BE2C (cell line): ENCODE measurements at regions not wholly inside any gene's neighbourhood (a gene's known extent, or its start where the extent isn't known, plus 50 kb on each side); places are given as distances from the start of the nearest gene placed in this dataset.

Experiments
- DNase-seq: peaks from one replicate; pipeline ENCODE4 v3.0.0-alpha.2; 2020
- H3K27me3 ChIP-seq: fragments of 250-450 bp; sonication (Bioruptor Pico); 2 replicates; pipeline ENCODE4 v1.5.1; 2020; ENCODE audit warnings: mild to moderate bottlenecking
- H3K36me3 ChIP-seq: fragments of 250-450 bp; sonication (Bioruptor Pico); 2 replicates; pipeline ENCODE4 v1.5.1; 2020; ENCODE audit warnings: mild to moderate bottlenecking
- H3K4me1 ChIP-seq: fragments of 250-450 bp; sonication (Bioruptor Pico); 2 replicates; pipeline ENCODE4 v1.5.1; 2020
- H3K4me3 ChIP-seq: 2 replicates; pipeline ENCODE4 v1.5.1; 2011; ENCODE audit warnings: low read depth, low read length
- H3K9me3 ChIP-seq: fragments of 250-450 bp; sonication (Bioruptor Pico); 2 replicates; pipeline ENCODE4 v1.5.1; 2020
- CTCF ChIP-seq: IDR thresholded peaks from 2 replicates; pipeline ENCODE4 v1.5.1; 2012; ENCODE audit warnings: mild to moderate bottlenecking, low read depth, low read length

- Histone ChIP-seq H3K9me3 (no peaks in the 10 kb centered on the region; the same call in 1 of the 2 replicates), H3K27me3 (no peaks in the 10 kb centered on the region), H3K4me3 (no peak overlapping the region), H3K36me3 (no peaks in the 10 kb centered on the region), H3K4me1 (no peaks in the 10 kb centered on the region)
- no peak for DNase-seq
- TF ChIP-seq CTCF: no peak
Observed at GRCh38 chr2:4175343-4175742, 472.0 kb downstream of the DCDC2C start.

DNA sequence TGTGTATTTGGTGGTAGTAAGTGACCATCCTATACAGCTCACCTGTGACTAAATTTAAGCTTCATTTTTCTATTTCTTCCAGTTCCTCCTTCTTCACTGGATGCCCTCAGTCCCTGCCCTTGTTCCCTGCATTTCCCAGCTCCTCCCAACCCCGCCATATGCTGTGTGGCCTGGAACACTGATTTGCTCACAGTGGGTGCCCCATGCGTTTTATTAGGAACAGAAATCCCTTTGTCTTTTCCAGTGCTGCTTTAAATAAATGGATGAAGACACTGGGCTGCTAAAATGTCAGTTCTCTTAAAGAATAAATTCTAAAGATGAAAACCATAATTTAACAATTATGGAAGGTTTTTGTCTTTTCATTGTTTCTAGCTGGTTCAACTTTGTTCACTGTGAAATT, 477.3 kb downstream of the DCDC2C start:
- H3K4me1 ChIP-seq: no peaks in the 10 kb centered on the region
- TF ChIP-seq CTCF: no peak
- no peaks in the 10 kb centered on the region for H3K9me3 ChIP-seq
- no peaks in the 10 kb centered on the region for H3K36me3 ChIP-seq
- no peak overlapping the region for H3K4me3 ChIP-seq
- no peaks in the 10 kb centered on the region for H3K27me3 ChIP-seq
- no peak for DNase-seq

DNA sequence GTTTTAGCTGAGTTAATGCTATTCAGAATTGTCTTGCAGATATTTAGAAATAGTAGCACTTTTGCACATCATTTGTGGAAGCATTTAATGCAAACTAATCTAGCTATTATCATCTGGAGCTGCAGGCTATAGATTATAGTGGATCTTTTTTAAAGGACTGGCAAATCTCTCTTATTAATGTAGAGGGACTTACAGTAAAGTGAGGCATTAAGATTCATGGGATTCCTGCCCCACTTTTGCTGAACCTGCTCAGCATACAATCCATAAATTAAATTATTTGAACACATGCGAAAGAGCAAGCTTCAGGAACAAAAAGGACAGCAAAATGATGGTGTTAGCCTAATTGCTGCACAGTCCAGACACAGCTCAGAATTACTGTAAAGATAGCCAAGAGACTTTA, 477.7 kb downstream of the DCDC2C start:
- Histone ChIP-seq H3K4me3 (no peak overlapping the region), H3K4me1 (no peaks in the 10 kb centered on the region), H3K27me3 (no peaks in the 10 kb centered on the region), H3K9me3 (no peaks in the 10 kb centered on the region), H3K36me3 (no peaks in the 10 kb centered on the region)
- no peak for TF ChIP-seq CTCF
- no peak for DNase-seq

GRCh38 chr2:4188561-4188960, 485.2 kb downstream of the DCDC2C start:
- Histone ChIP-seq H3K9me3 (no peaks in the 10 kb centered on the region; the same call in 1 of the 2 replicates), H3K36me3 (no peaks in the 10 kb centered on the region), H3K4me1 (no peaks in the 10 kb centered on the region), H3K27me3 (no peaks in the 10 kb centered on the region), H3K4me3 (no peak overlapping the region)
- TF ChIP-seq CTCF: no peak
- DNase-seq: no peak

DNA sequence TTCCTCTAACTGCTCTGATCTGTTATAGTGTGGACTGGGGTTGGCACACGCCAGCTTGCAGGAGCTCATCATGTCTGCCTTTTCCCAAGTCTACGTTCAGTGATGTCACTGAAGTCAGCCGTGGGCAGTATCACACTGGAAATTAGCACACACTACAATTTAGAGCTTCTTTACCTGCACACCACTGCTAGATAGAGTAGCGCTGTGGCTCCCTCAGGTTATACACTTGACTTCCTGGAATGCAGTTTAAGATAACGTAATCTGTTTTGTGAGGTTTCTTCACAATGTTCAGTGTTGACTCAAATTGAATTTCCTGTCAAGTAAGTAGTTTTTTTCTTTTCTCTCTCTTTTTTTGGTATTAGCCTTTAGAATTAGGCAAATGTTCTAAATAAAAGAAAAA, 487.2 kb downstream of the DCDC2C start:
- no peak for TF ChIP-seq CTCF
- no peaks in the 10 kb centered on the region for H3K27me3 ChIP-seq
- no peaks in the 10 kb centered on the region; the same call in 1 of the 2 replicates for H3K9me3 ChIP-seq
- no peak for DNase-seq
- no peaks in the 10 kb centered on the region for H3K4me1 ChIP-seq
- H3K36me3 ChIP-seq: no peaks in the 10 kb centered on the region
- H3K4me3 ChIP-seq: no peak overlapping the region

GRCh38 chr2:4192119-4192518, 488.7 kb downstream of the DCDC2C start:
- no peak for DNase-seq
- no peak for TF ChIP-seq CTCF
- H3K36me3 ChIP-seq: no peaks in the 10 kb centered on the region

More at GRCh38 chr2:4192119-4192518, 488.7 kb downstream of the DCDC2C start:
- Histone ChIP-seq H3K9me3 (no peaks in the 10 kb centered on the region; the same call in 1 of the 2 replicates), H3K4me1 (no peaks in the 10 kb centered on the region), H3K27me3 (no peaks in the 10 kb centered on the region), H3K4me3 (no peak overlapping the region)
